HEK293 (cell line): ENCODE measurements at regions not wholly inside any gene's neighbourhood (a gene's known extent, or its start where the extent isn't known, plus 50 kb on each side); places are given as distances from the start of the nearest gene placed in this dataset.

Experiments used
- CTCF ChIA-PET: fragments of 350-600 bp; formaldehyde crosslinking; extraction: SDS; loops from one replicate; lab custom pipeline; 2021; ENCODE audit warnings: antibody characterized with exemption; lab: Yijun Ruan, JAX
- POLR2A ChIA-PET: fragments of 300-600 bp; formaldehyde crosslinking; extraction: SDS; loops from one replicate; lab custom pipeline; 2020; ENCODE audit warnings: antibody characterized with exemption, inconsistent platforms; lab: Yijun Ruan, JAX
- H3K27ac ChIP-seq: fragments of 200-500 bp; sonication (Bioruptor generic); 2 replicates; pipeline ENCODE4 v1.5.1; 2014; ENCODE audit warnings: low read depth, low read length, control low read depth, inconsistent platforms; ENCODE audit errors: extremely low read depth
- H3K36me3 ChIP-seq, 2 experiments: fragments of 200-500 bp in 1 of 2; sonication (Bioruptor generic) in 1 of 2; 1 replicate in 1 of 2; 2 replicates in 1 of 2; pipeline ENCODE4 v1.5.1; 2014 to 2017; ENCODE audit warnings: inconsistent platforms in 2 of 2, low read length in 2 of 2; ENCODE audit not compliant: control insufficient read depth in 2 of 2, insufficient read depth in 1 of 2
- H3K4me1 ChIP-seq: fragments of 200-500 bp; sonication (Bioruptor generic); 2 replicates; pipeline ENCODE4 v1.5.1; 2014; ENCODE audit warnings: mild to moderate bottlenecking, low read length, inconsistent platforms; ENCODE audit not compliant: control insufficient read depth, insufficient read depth
- H3K4me3 ChIP-seq: 2 replicates; pipeline ENCODE4 v1.5.1; 2011; ENCODE audit warnings: low read depth, mild to moderate bottlenecking, control low read depth, low read length, moderate library complexity
- H3K9me3 ChIP-seq: fragments of 200-500 bp; sonication (Bioruptor generic); 2 replicates; pipeline ENCODE4 v1.5.1; 2014; ENCODE audit warnings: low read depth, low read length, inconsistent platforms; ENCODE audit not compliant: control insufficient read depth, insufficient read depth
- HOXA7 ChIP-seq: sonication (generic); formaldehyde crosslinking; IDR thresholded peaks from 2 replicates; pipeline ENCODE4 v1.8.1; 2022; ENCODE audit warnings: missing genetic modification reagents, borderline replicate concordance
- MEIS1 ChIP-seq: sonication (generic); formaldehyde crosslinking; IDR thresholded peaks from 2 replicates; pipeline ENCODE4 v1.8.1; 2022; ENCODE audit warnings: missing genetic modification reagents, mild to moderate bottlenecking, borderline replicate concordance
- SCRT2 ChIP-seq: fragments of 450-650 bp; formaldehyde crosslinking; IDR thresholded peaks from 2 replicates; pipeline ENCODE4 v1.5.1; 2016; ENCODE audit warnings: missing biosample characterization, missing genetic modification characterization
- ZNF132 ChIP-seq: fragments of 450-650 bp; formaldehyde crosslinking; IDR thresholded peaks from 2 replicates; pipeline ENCODE4 v1.5.1; 2017; ENCODE audit warnings: missing biosample characterization, missing genetic modification characterization, borderline replicate concordance
- ZNF138 ChIP-seq: fragments of 450-650 bp; formaldehyde crosslinking; IDR thresholded peaks from 2 replicates; pipeline ENCODE4 v1.5.1; 2016; ENCODE audit warnings: missing biosample characterization, missing genetic modification characterization, borderline replicate concordance
- ZNF211 ChIP-seq: fragments of 450-650 bp; formaldehyde crosslinking; IDR thresholded peaks from 2 replicates; pipeline ENCODE4 v1.5.1; 2016; ENCODE audit warnings: low read depth, missing biosample characterization, missing genetic modification characterization
- ZNF302 ChIP-seq: fragments of 450-650 bp; formaldehyde crosslinking; IDR thresholded peaks from 2 replicates; pipeline ENCODE4 v1.5.1; 2016; ENCODE audit warnings: missing biosample characterization, missing genetic modification characterization, low read depth
- ZNF335 ChIP-seq: fragments of 450-650 bp; formaldehyde crosslinking; conservative IDR thresholded peaks from 2 replicates; pipeline ENCODE4 v1.5.1; 2016; ENCODE audit warnings: missing biosample characterization, missing genetic modification characterization
- ZNF391 ChIP-seq: fragments of 450-650 bp; formaldehyde crosslinking; IDR thresholded peaks from 2 replicates; pipeline ENCODE4 v1.5.1; 2016; ENCODE audit warnings: low read depth, missing biosample characterization, missing genetic modification characterization, borderline replicate concordance
- ZNF394 ChIP-seq: fragments of 450-650 bp; formaldehyde crosslinking; IDR thresholded peaks from 2 replicates; pipeline ENCODE4 v1.5.1; 2016; ENCODE audit warnings: missing biosample characterization, missing genetic modification characterization, mild to moderate bottlenecking, moderate library complexity, borderline replicate concordance
- ZNF404 ChIP-seq: fragments of 450-650 bp; formaldehyde crosslinking; IDR thresholded peaks from 2 replicates; pipeline ENCODE4 v1.5.1; 2017; ENCODE audit warnings: missing biosample characterization, missing genetic modification characterization
- ZNF521 ChIP-seq: fragments of 450-650 bp; formaldehyde crosslinking; IDR thresholded peaks from 2 replicates; pipeline ENCODE4 v1.5.1; 2017; ENCODE audit warnings: missing biosample characterization, mild to moderate bottlenecking, missing genetic modification characterization
- ZNF571 ChIP-seq: fragments of 450-650 bp; formaldehyde crosslinking; IDR thresholded peaks from 2 replicates; pipeline ENCODE4 v1.5.0; 2017; ENCODE audit warnings: missing biosample characterization, missing genetic modification characterization
- ZNF624 ChIP-seq: fragments of 450-650 bp; formaldehyde crosslinking; IDR thresholded peaks from 2 replicates; pipeline ENCODE4 v1.5.1; 2017; ENCODE audit warnings: missing biosample characterization, missing genetic modification characterization
- ZNF660 ChIP-seq: fragments of 450-650 bp; IDR thresholded peaks from 2 replicates; pipeline ENCODE4 v1.5.1; 2018; ENCODE audit warnings: missing biosample characterization, mild to moderate bottlenecking, missing genetic modification characterization
- ZNF670 ChIP-seq: fragments of 450-650 bp; formaldehyde crosslinking; IDR thresholded peaks from 2 replicates; pipeline ENCODE4 v1.5.1; 2016; ENCODE audit warnings: missing biosample characterization, missing genetic modification characterization, low read depth
- ZNF701 ChIP-seq: fragments of 450-650 bp; formaldehyde crosslinking; IDR thresholded peaks from 2 replicates; pipeline ENCODE4 v1.5.1; 2016; ENCODE audit warnings: missing biosample characterization, missing genetic modification characterization
- TF ChIP-seq, protein P1 (sequence below): fragments of 450-650 bp; formaldehyde crosslinking; IDR thresholded peaks from 2 replicates; pipeline ENCODE4 v1.5.1; 2016; ENCODE audit warnings: missing biosample characterization, missing genetic modification characterization
- TF ChIP-seq, protein P2 (sequence below): fragments of 450-650 bp; formaldehyde crosslinking; IDR thresholded peaks from 2 replicates; pipeline ENCODE4 v1.5.1; 2016; ENCODE audit warnings: missing biosample characterization, missing genetic modification characterization
- TF ChIP-seq, protein P3 (sequence below): fragments of 450-650 bp; IDR thresholded peaks from 2 replicates; pipeline ENCODE4 v1.5.1; 2018; ENCODE audit warnings: missing biosample characterization, missing genetic modification characterization
- TF ChIP-seq, protein P4 (sequence below): fragments of 450-650 bp; formaldehyde crosslinking; IDR thresholded peaks from 2 replicates; pipeline ENCODE4 v1.5.1; 2016; ENCODE audit warnings: missing biosample characterization, missing genetic modification characterization

DNA sequence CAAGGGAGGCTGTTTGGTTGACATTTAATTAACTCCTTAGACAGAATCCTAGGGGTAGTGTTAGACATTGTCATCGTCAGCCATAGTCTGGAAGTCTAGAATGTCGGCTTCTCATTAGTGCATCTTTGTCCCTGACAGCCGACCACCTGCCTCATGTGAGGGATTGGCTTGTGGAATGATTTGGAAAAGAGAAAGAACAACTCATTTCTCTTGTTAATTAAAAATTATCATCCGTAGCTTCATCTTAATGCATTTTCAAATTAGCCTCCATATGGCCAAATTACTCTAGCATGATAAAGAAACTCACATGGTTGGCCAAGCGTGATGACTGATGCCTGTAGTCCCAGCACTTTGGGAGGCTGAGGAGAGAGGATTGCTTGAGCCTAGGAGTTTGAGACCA, 97.7 kb upstream of the PARD3 start (continued):
- TF ChIP-seq, protein P1, sequence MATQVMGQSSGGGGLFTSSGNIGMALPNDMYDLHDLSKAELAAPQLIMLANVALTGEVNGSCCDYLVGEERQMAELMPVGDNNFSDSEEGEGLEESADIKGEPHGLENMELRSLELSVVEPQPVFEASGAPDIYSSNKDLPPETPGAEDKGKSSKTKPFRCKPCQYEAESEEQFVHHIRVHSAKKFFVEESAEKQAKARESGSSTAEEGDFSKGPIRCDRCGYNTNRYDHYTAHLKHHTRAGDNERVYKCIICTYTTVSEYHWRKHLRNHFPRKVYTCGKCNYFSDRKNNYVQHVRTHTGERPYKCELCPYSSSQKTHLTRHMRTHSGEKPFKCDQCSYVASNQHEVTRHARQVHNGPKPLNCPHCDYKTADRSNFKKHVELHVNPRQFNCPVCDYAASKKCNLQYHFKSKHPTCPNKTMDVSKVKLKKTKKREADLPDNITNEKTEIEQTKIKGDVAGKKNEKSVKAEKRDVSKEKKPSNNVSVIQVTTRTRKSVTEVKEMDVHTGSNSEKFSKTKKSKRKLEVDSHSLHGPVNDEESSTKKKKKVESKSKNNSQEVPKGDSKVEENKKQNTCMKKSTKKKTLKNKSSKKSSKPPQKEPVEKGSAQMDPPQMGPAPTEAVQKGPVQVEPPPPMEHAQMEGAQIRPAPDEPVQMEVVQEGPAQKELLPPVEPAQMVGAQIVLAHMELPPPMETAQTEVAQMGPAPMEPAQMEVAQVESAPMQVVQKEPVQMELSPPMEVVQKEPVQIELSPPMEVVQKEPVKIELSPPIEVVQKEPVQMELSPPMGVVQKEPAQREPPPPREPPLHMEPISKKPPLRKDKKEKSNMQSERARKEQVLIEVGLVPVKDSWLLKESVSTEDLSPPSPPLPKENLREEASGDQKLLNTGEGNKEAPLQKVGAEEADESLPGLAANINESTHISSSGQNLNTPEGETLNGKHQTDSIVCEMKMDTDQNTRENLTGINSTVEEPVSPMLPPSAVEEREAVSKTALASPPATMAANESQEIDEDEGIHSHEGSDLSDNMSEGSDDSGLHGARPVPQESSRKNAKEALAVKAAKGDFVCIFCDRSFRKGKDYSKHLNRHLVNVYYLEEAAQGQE (tag by site-specific recombination): no peak
- TF ChIP-seq HOXA7 (CRISPR knock-in tag) (no peak), ZNF391 (tag by site-specific recombination) (no peak), ZNF571 (tag by site-specific recombination) (no peak), ZNF394 (tag by site-specific recombination) (no peak), ZNF624 (tag by site-specific recombination) (no peak), ZNF404 (tag by site-specific recombination) (no peak), ZNF521 (no peak), ZNF211 (tag by site-specific recombination) (no peak), ZNF302 (tag by site-specific recombination) (no peak), ZNF660 (tag by site-specific recombination) (no peak)
- TF ChIP-seq, protein P2, sequence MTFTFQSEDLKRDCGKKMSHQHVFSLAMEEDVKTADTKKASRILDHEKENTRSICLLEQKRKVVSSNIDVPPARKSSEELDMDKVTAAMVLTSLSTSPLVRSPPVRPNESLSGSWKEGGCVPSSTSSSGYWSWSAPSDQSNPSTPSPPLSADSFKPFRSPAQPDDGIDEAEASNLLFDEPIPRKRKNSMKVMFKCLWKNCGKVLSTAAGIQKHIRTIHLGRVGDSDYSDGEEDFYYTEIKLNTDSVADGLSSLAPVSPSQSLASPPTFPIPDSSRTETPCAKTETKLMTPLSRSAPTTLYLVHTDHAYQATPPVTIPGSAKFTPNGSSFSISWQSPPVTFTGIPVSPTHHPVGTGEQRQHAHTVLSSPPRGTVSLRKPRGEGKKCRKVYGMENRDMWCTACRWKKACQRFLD (tag by site-specific recombination): no peak
- TF ChIP-seq, protein P3, sequence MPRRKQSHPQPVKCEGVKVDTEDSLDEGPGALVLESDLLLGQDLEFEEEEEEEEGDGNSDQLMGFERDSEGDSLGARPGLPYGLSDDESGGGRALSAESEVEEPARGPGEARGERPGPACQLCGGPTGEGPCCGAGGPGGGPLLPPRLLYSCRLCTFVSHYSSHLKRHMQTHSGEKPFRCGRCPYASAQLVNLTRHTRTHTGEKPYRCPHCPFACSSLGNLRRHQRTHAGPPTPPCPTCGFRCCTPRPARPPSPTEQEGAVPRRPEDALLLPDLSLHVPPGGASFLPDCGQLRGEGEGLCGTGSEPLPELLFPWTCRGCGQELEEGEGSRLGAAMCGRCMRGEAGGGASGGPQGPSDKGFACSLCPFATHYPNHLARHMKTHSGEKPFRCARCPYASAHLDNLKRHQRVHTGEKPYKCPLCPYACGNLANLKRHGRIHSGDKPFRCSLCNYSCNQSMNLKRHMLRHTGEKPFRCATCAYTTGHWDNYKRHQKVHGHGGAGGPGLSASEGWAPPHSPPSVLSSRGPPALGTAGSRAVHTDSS (tag by site-specific recombination): no peak
- TF ChIP-seq, protein P4, sequence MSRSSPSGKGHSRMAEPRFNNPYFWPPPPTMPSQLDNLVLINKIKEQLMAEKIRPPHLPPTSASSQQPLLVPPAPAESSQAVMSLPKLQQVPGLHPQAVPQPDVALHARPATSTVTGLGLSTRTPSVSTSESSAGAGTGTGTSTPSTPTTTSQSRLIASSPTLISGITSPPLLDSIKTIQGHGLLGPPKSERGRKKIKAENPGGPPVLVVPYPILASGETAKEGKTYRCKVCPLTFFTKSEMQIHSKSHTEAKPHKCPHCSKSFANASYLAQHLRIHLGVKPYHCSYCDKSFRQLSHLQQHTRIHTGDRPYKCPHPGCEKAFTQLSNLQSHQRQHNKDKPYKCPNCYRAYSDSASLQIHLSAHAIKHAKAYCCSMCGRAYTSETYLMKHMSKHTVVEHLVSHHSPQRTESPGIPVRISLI (tag by site-specific recombination): no peak

DNA sequence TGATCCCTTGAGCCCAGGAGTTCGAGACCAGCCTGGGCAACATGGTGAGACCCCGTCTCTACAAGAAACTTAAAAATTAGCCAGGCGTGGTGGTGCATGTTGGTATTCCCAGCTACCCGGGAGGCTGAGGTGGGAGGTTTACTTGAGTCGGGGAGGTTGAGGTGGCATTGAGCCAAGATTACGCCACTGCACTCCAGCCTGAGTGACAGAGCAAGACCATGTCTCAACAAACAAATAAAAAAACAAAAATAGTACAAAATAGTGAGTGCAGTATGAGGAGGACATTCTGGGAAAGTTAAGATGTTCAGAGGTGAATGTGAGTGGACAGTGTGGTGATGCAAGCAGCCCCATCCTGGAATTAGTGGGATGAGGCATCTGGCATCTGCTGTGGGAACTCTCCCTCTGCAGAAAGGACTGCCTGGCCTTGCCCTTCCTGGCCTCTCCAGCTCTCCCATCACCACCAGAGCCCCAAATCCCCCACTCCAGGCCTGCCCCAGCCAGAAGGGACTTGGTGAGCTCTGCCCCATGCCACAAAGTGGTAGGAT, 96.6 kb upstream of the PARD3 start:
- Histone ChIP-seq H3K4me3 (no peak overlapping the region), H3K4me1 (no peaks in the 10 kb centered on the region), H3K9me3 (no peaks in the 10 kb centered on the region), H3K27ac (no peak overlapping the region), H3K36me3 (no peaks in the 10 kb centered on the region)
- no peak for TF ChIP-seq ZNF670 (tag by site-specific recombination)
- no peak for TF ChIP-seq SCRT2 (tag by site-specific recombination)
- no peak for TF ChIP-seq ZNF132 (tag by site-specific recombination)
- no peak for TF ChIP-seq ZNF571 (tag by site-specific recombination)
- no peak for TF ChIP-seq ZNF335 (tag by site-specific recombination)
- no peak for TF ChIP-seq MEIS1 (CRISPR knock-in tag)
- no peak for TF ChIP-seq ZNF701
- TF ChIP-seq ZNF138 (tag by site-specific recombination): no peak
- CTCF ChIA-PET: no interaction called here
- POLR2A ChIA-PET: no interaction called here
